Kidney (tissue), 13 donors: ENCODE measurements at regions not wholly inside any gene's neighbourhood (a gene's known extent, or its start where the extent isn't known, plus 50 kb on each side); places are given as distances from the start of the nearest gene placed in this dataset.

ENCODE experiments used
- DNase-seq, 5 donors: peaks; one replicate each; pipeline ENCODE4 v3.0.0-alpha.2; 2013 to 2020
- FAIRE-seq: peaks from 2 replicates; lab custom pipeline; 2012; peaks lifted over from hg19 to GRCh38; lab: Jason Lieb, UNC
- H3K27ac ChIP-seq, 2 donors: one replicate each; pipeline ENCODE4 v1.7.0; 2013; ENCODE audit warnings: low read depth in 2 of 2, low read length in 2 of 2, inconsistent platforms in 1 of 2
- H3K27me3 ChIP-seq: one replicate; pipeline ENCODE4 v1.7.1; 2013; ENCODE audit warnings: low read length, inconsistent platforms; ENCODE audit not compliant: control insufficient read depth, insufficient read depth
- H3K36me3 ChIP-seq, 3 donors: one replicate each; pipeline versions ENCODE4 v1.7.0 to v1.7.1; 2013; ENCODE audit warnings: low read length in 3 of 3, control low read depth in 1 of 3, inconsistent platforms in 1 of 3; ENCODE audit not compliant: insufficient read depth in 3 of 3, control insufficient read depth in 2 of 3
- H3K4me1 ChIP-seq, 3 donors: one replicate each; pipeline versions ENCODE4 v1.7.0 to v1.7.1; 2013; ENCODE audit warnings: low read length in 3 of 3, inconsistent platforms in 1 of 3, low read depth in 1 of 3; ENCODE audit not compliant: control insufficient read depth in 2 of 3, insufficient read depth in 2 of 3
- H3K4me3 ChIP-seq, 3 donors: one replicate each; pipeline versions ENCODE4 v1.7.0 to v1.8.1; 2013; ENCODE audit warnings: low read length in 3 of 3, control low read depth in 1 of 3, inconsistent platforms in 1 of 3
- H3K9ac ChIP-seq, 3 donors: one replicate each; pipeline versions ENCODE4 v1.7.0 to v1.7.1; 2013; ENCODE audit warnings: low read length in 3 of 3, control low read depth in 1 of 3, inconsistent platforms in 1 of 3
- H3K9me3 ChIP-seq, 3 donors: one replicate each; pipeline versions ENCODE4 v1.7.0 to v1.7.1; 2013; ENCODE audit warnings: low read length in 3 of 3, control low read depth in 1 of 3, inconsistent platforms in 1 of 3; ENCODE audit not compliant: control insufficient read depth in 2 of 3, insufficient read depth in 1 of 3
- intact Hi-C: fragments of 100-400 bp; cut with DNase I; formaldehyde crosslinking; loops from one replicate; pipeline ENCODE4 v1.11.1; 2022
- TF ChIP-seq, protein P1 (sequence below): IDR thresholded peaks from 3 replicates; pipeline ENCODE4 v1.5.1; 2012; ENCODE audit warnings: mild to moderate bottlenecking, moderate library complexity, borderline replicate concordance; ENCODE audit not compliant: insufficient read depth; ENCODE audit errors: extremely low read depth
- donor health status: control.
- donor health status: control.
- donor health status: control.
- donor health status: control.
- donor health status: control.
- donor health status: DM: yes; HTN: yes; CAD: no.
- donor health status: Normal renal cell carcinoma (clear cell type).

DNA sequence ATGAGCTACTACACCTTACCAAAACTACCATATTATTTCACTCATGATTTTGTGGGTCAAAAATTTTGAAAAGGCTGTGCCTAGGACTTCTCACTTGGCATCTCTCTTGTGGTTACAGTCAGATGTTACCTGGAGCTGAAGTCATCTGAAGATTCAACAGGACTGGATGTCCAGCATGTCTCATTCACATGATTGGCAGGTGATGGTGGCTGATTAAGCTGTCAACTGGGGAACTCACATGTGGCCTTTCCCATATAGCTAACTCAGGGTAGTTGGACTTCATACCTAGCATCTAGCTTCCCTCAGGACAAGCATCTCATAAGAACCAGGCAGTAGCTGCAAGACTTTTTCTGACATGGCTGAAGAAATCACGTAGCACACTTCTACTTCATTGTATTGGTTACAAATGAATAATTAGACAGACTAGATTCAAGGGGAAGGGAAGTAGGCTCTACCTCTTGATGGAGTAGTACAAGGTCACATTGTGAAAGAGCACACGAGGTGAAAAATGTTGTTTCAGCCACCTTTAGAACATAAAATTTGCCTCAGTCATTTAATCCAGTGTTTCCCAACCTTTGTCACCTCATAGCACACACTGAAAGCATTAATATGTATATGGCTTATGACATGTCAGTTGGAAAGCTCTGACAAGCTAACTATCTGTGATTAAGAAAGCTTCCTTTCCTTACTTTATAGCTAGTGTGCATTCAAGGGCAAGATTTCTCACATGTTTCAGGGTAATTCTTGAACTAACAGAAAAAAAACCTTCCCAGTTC, 68.0 kb upstream of the PTGFRN start:
- Histone ChIP-seq H3K4me3 (no peak overlapping the region), H3K36me3 (no peaks in the 10 kb centered on the region), H3K9me3 (no peaks in the 10 kb centered on the region), H3K27ac (no peak overlapping the region), H3K4me1 (no peaks in the 10 kb centered on the region), H3K9ac (no peak overlapping the region), H3K27me3 (no peaks in the 10 kb centered on the region)
- no peak for FAIRE-seq
- intact Hi-C loops, result no loop called here
- DNase-seq, result no peak
- TF ChIP-seq, protein P1, sequence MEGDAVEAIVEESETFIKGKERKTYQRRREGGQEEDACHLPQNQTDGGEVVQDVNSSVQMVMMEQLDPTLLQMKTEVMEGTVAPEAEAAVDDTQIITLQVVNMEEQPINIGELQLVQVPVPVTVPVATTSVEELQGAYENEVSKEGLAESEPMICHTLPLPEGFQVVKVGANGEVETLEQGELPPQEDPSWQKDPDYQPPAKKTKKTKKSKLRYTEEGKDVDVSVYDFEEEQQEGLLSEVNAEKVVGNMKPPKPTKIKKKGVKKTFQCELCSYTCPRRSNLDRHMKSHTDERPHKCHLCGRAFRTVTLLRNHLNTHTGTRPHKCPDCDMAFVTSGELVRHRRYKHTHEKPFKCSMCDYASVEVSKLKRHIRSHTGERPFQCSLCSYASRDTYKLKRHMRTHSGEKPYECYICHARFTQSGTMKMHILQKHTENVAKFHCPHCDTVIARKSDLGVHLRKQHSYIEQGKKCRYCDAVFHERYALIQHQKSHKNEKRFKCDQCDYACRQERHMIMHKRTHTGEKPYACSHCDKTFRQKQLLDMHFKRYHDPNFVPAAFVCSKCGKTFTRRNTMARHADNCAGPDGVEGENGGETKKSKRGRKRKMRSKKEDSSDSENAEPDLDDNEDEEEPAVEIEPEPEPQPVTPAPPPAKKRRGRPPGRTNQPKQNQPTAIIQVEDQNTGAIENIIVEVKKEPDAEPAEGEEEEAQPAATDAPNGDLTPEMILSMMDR, result no peak

DNA sequence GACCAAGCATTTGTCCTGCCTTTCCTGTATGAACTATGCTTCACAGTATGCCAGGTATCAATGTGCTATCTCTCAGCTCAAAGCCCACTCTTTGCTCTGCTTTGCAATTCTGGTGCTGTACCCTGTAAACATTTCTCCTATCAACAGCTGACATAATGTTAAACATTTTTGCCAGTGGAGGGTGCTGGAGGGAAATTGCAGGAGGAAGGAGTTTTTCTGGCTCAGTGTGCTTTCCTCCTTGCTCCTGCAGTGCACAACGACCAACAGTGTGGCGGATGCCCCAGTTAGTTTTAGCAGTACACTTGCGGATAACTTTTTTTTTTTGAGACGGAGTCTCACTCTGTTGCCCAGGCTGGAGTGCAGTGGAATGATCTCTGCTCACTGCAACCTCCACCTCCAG, 67.1 kb upstream of the PTGFRN start:
- H3K27me3 ChIP-seq, result no peaks in the 10 kb centered on the region
- H3K4me1 ChIP-seq, result no peaks in the 10 kb centered on the region
- H3K9ac ChIP-seq, result no peak overlapping the region
- TF ChIP-seq, protein P1, result no peak
- no peak overlapping the region for H3K27ac ChIP-seq
- no peaks in the 10 kb centered on the region for H3K36me3 ChIP-seq
- intact Hi-C loops, result no loop called here
- no peaks in the 10 kb centered on the region for H3K9me3 ChIP-seq
- no peak overlapping the region for H3K4me3 ChIP-seq
- no peak for FAIRE-seq
- DNase-seq, result peak in 2 of 5 donors; percentile 13 to 49

DNA sequence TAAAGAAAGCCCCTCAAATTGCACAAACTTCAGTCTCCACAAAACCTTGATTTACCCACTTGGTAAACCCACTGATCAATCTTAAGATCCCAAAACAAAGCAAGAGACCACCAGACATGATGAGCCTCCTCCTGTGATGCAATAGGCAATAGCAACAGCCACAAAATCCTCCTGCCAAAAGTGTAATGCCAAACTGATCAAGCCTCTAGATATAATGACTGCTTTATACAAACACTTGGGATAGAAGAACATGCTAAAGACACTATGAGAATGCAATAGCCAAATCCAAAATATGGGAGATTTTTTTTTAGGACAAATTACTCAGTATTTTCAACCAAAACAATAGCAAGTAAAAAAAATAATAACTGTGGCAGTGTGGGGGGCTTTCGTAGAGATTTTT, 64.9 kb upstream of the PTGFRN start:
- Histone ChIP-seq H3K9me3 (no peaks in the 10 kb centered on the region), H3K27ac (no peak overlapping the region), H3K4me3 (no peak overlapping the region), H3K4me1 (no peaks in the 10 kb centered on the region), H3K9ac (no peak overlapping the region), H3K27me3 (no peaks in the 10 kb centered on the region), H3K36me3 (no peaks in the 10 kb centered on the region)
- DNase-seq (no peak), FAIRE-seq (no peak)
- intact Hi-C loops, result no loop called here
- TF ChIP-seq, protein P1, result no peak

DNA sequence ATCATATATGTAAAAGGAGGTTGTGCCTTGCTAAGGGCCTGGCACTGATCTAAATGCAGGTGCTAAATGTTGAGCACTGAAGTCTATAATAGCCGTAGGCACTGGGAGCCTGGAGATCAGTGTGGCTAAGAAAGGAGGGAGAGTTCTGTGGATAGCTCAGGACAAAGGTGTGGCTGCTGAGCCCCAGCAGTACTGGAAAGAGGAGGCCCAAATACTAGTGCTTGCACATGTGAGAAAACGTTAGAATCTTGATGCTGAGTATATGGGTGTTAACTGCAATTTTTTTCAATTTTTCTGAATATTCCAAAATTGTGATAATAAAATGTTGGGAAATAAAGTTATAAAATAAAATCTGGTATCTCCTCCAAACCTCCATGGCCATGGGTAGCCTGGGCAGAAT, 62.5 kb upstream of the PTGFRN start:
- Histone ChIP-seq H3K9me3 (no peaks in the 10 kb centered on the region), H3K27ac (no peak overlapping the region), H3K27me3 (no peaks in the 10 kb centered on the region), H3K4me3 (no peak overlapping the region), H3K9ac (no peak overlapping the region), H3K36me3 (no peaks in the 10 kb centered on the region), H3K4me1 (no peaks in the 10 kb centered on the region)
- DNase-seq (no peak), FAIRE-seq (no peak)
- intact Hi-C loops, result no loop called here
- TF ChIP-seq, protein P1, result no peak
